GM12878 (cell line): ENCODE measurements at regions not wholly inside any gene's neighbourhood (a gene's known extent, or its start where the extent isn't known, plus 50 kb on each side); places are given as distances from the start of the nearest gene placed in this dataset.

Experiments used
- BACH1 ChIP-seq: fragments of 450-650 bp; IDR thresholded peaks from 2 replicates; pipeline ENCODE4 v1.6.1; 2017; ENCODE audit warnings: mild to moderate bottlenecking, borderline replicate concordance
- BRCA1 ChIP-seq: IDR thresholded peaks from 2 replicates; pipeline ENCODE4 v1.6.1; 2011; ENCODE audit warnings: low read depth, low read length, improper control_type of control experiment
- CEBPZ ChIP-seq: fragments of 150-350 bp; IDR thresholded peaks from 2 replicates; pipeline ENCODE4 v1.6.1; 2016; ENCODE audit warnings: low read depth, low read length
- CREB1 ChIP-seq: IDR thresholded peaks from 2 replicates; pipeline ENCODE4 v1.6.1; 2012; ENCODE audit warnings: low read depth, mild to moderate bottlenecking, inconsistent platforms
- CTCF ChIP-seq, 3 experiments: IDR thresholded peaks in 2 of 3; conservative IDR thresholded peaks in 1 of 3; 2 replicates each; pipeline ENCODE4 v1.5.1; 2011; ENCODE audit warnings: low read depth in 3 of 3, low read length in 3 of 3, mild to moderate bottlenecking in 3 of 3, control low read depth in 2 of 3, moderate library complexity in 2 of 3, inconsistent platforms in 1 of 3, mixed read lengths in 1 of 3; ENCODE audit not compliant: control insufficient read depth in 2 of 3, insufficient read depth in 1 of 3; ENCODE audit errors: extremely low read depth in 1 of 3
- EP300 ChIP-seq, 2 experiments: fragments of 150-350 bp in 1 of 2; IDR thresholded peaks; 2 replicates each; pipeline ENCODE4 v1.6.1; 2011 to 2012; ENCODE audit warnings: low read depth in 2 of 2, low read length in 2 of 2, borderline replicate concordance in 1 of 2, improper control_type of control experiment in 1 of 2, inconsistent platforms in 1 of 2; ENCODE audit not compliant: control insufficient read depth in 1 of 2
- HDAC2 ChIP-seq: fragments of 200-600 bp; sonication (generic); IDR thresholded peaks from 2 replicates; pipeline ENCODE4 v1.6.1; 2017
- POLR2A ChIP-seq: IDR thresholded peaks from 2 replicates; pipeline ENCODE4 v1.6.1; 2011; ENCODE audit warnings: low read depth, mild to moderate bottlenecking, low read length

- TF ChIP-seq CEBPZ (no peak), CTCF (IDR thresholded peaks at IDR 0.05 in 2 of 3, conservative IDR thresholded peaks at IDR 0.05 in 1 of 3; ENCODE audit: control insufficient read depth in 2 of 3, extremely low read depth in 1 of 3, insufficient read depth in 1 of 3, low read depth in 3 of 3, low read length in 3 of 3) (no peak), POLR2A (no peak), HDAC2 (no peak), BRCA1 (no peak), CREB1 (no peak), BACH1 (no peak), EP300 (IDR thresholded peaks at IDR 0.05; ENCODE audit: borderline replicate concordance in 1 of 2, control insufficient read depth in 1 of 2, low read depth in 2 of 2, low read length in 2 of 2) (no peak)
Observed at GRCh38 chr6:8664700-8665099, 229.4 kb upstream of the SLC35B3 start.
